HL-60 (cell line): ENCODE measurements at regions not wholly inside any gene's neighbourhood (a gene's known extent, or its start where the extent isn't known, plus 50 kb on each side); places are given as distances from the start of the nearest gene placed in this dataset.

Source experiments
- DNase-seq, 2 experiments: peaks; one replicate each; pipeline ENCODE4 v3.0.0-alpha.2; 2010 to 2020; ENCODE audit warnings: low read depth in 1 of 2, low spot score in 1 of 2
- H3K27ac ChIP-seq: fragments of 250-450 bp; sonication (Bioruptor Pico); replicated peaks from 2 replicates; pipeline ENCODE4 v1.5.1; 2020; ENCODE audit warnings: mild to moderate bottlenecking, moderate library complexity
- H3K27me3 ChIP-seq: fragments of 250-450 bp; sonication (Bioruptor Pico); 2 replicates; pipeline ENCODE4 v1.5.1; 2021; ENCODE audit warnings: mild to moderate bottlenecking, moderate library complexity; ENCODE audit not compliant: insufficient read depth, poor library complexity, severe bottlenecking
- H3K4me3 ChIP-seq: replicated peaks from 2 replicates; pipeline ENCODE4 v1.5.1; 2011; ENCODE audit warnings: mild to moderate bottlenecking, control low read depth, low read length; ENCODE audit not compliant: insufficient read depth
- GABPA ChIP-seq: IDR thresholded peaks from 2 replicates; pipeline ENCODE4 v1.6.1; 2012; ENCODE audit warnings: low read depth
- POLR2AphosphoS5 ChIP-seq: IDR thresholded peaks from 2 replicates; pipeline ENCODE4 v1.6.1; 2012; ENCODE audit warnings: low read depth
- REST ChIP-seq: IDR thresholded peaks from 2 replicates; pipeline ENCODE4 v1.6.1; 2012; ENCODE audit warnings: low read depth; ENCODE audit not compliant: insufficient replicate concordance
- SPI1 ChIP-seq: IDR thresholded peaks from 2 replicates; pipeline ENCODE4 v1.6.1; 2012; ENCODE audit warnings: low read depth, mild to moderate bottlenecking, borderline replicate concordance
- TF ChIP-seq, protein P1 (sequence below): IDR thresholded peaks from one replicate; pipeline ENCODE4 v1.5.1; 2011; ENCODE audit warnings: low read length, control low read depth, inconsistent platforms; ENCODE audit not compliant: insufficient read depth

DNA sequence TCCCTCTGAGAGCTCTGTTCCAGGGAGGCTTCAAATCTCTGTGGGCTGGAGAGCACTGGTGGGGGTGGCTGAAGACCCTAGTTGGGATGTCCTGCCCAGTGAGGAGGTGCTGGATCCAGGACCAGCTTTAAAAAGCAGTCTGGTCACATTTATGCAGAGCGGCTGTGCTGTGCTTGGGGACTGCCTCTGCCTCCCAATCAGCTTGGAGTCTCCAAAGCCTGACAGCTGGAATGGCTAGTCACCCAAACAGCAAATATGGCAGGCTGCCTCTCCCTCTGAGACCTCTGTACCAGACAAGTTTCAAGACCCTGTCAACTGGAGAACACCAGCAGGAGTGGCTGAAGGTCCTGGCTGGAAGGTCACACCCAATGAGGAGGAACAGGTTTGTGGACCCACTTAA, 848.1 kb upstream of the DIAPH2 start:
- TF ChIP-seq GABPA = no peak
- TF ChIP-seq, protein P1, sequence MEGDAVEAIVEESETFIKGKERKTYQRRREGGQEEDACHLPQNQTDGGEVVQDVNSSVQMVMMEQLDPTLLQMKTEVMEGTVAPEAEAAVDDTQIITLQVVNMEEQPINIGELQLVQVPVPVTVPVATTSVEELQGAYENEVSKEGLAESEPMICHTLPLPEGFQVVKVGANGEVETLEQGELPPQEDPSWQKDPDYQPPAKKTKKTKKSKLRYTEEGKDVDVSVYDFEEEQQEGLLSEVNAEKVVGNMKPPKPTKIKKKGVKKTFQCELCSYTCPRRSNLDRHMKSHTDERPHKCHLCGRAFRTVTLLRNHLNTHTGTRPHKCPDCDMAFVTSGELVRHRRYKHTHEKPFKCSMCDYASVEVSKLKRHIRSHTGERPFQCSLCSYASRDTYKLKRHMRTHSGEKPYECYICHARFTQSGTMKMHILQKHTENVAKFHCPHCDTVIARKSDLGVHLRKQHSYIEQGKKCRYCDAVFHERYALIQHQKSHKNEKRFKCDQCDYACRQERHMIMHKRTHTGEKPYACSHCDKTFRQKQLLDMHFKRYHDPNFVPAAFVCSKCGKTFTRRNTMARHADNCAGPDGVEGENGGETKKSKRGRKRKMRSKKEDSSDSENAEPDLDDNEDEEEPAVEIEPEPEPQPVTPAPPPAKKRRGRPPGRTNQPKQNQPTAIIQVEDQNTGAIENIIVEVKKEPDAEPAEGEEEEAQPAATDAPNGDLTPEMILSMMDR = no peak
- no peak for TF ChIP-seq SPI1
- no peak for TF ChIP-seq REST
- no peak for TF ChIP-seq POLR2AphosphoS5
- Histone ChIP-seq H3K27me3 (no peaks in the 10 kb centered on the region), H3K27ac (no peak overlapping the region), H3K4me3 (no peak overlapping the region)
- no peak for DNase-seq

- Histone ChIP-seq H3K27me3 (no peaks in the 10 kb centered on the region), H3K4me3 (no peak overlapping the region), H3K27ac (no peak overlapping the region)
- DNase-seq = no peak
- no peak for TF ChIP-seq GABPA
- TF ChIP-seq SPI1 = no peak
- TF ChIP-seq, protein P1 = no peak
- no peak for TF ChIP-seq REST
These were observed 842.8 kb upstream of the DIAPH2 start for GRCh38 chrX:95841863-95842262.

DNA sequence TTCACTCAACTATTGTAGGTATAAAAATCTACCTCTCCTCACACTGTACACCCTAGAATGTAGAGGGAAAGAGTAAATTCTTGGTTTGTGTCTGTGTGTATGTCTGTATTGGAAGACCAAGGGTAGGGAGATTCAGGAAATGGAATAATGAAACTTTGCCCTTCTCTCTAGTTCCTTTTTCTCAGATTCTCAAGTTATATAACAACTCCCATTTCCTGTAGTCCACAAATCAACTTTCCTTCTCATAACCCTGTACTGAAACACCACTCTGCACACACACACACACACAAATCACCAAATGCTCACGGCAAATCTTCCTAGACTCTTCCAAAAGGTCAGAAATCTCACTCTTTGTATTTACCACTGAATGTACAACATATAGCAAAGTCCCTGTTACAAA, 824.5 kb upstream of the DIAPH2 start:
- Histone ChIP-seq H3K4me3 (no peak overlapping the region), H3K27me3 (no peaks in the 10 kb centered on the region), H3K27ac (no peak overlapping the region)
- DNase-seq = no peak
- TF ChIP-seq POLR2AphosphoS5 (no peak), SPI1 (no peak), REST (no peak), GABPA (no peak)
- TF ChIP-seq, protein P1 = no peak
